Tibial nerve (tissue), 4 donors: ENCODE measurements at regions not wholly inside any gene's neighbourhood (a gene's known extent, or its start where the extent isn't known, plus 50 kb on each side); places are given as distances from the start of the nearest gene placed in this dataset.

ENCODE experiments used
- DNase-seq, 2 donors: peaks; one replicate each; pipeline ENCODE4 v3.0.0-alpha.2; 2019; ENCODE audit warnings: low spot score in 2 of 2
- H3K27ac ChIP-seq, 4 donors: fragments of 200-600 bp; sonication (generic) in 3 of 4; one replicate each; pipeline ENCODE4 v1.5.1; 2017 to 2019; ENCODE audit warnings: mild to moderate bottlenecking in 1 of 4
- H3K27me3 ChIP-seq, 2 donors: fragments of 200-600 bp; sonication (generic) in 1 of 2; one replicate each; pipeline versions ENCODE4 v1.5.1 to v1.6.0; 2017 to 2019
- H3K36me3 ChIP-seq, 3 donors: fragments of 200-600 bp; sonication (generic); one replicate each; pipeline ENCODE4 v1.5.1; 2018 to 2019
- H3K4me1 ChIP-seq, 4 donors: fragments of 200-600 bp; sonication (generic) in 3 of 4; one replicate each; pipeline ENCODE4 v1.5.1; 2017 to 2019
- H3K4me3 ChIP-seq, 4 donors: fragments of 200-600 bp; sonication (generic) in 3 of 4; one replicate each; pipeline ENCODE4 v1.5.1; 2017 to 2019; ENCODE audit warnings: mild to moderate bottlenecking in 1 of 4, moderate library complexity in 1 of 4
- H3K9me3 ChIP-seq, 4 donors: fragments of 200-600 bp; sonication (generic) in 3 of 4; one replicate each; pipeline ENCODE4 v1.5.1; 2017 to 2019
- CTCF ChIP-seq, 5 experiments: fragments of 200-600 bp in 3 of 5; fragments of 450-650 bp in 2 of 5; sonication (generic) in 3 of 5; IDR thresholded peaks; one replicate each; pipeline ENCODE4 v1.5.1; 2016 to 2019; ENCODE audit warnings: antibody characterized with exemption in 5 of 5, mild to moderate bottlenecking in 3 of 5, moderate library complexity in 2 of 5
- EP300 ChIP-seq, 2 donors: sonication (generic); formaldehyde crosslinking; IDR thresholded peaks; one replicate each; pipeline ENCODE4 v1.6.1; 2017; ENCODE audit warnings: antibody characterized with exemption in 2 of 2, mild to moderate bottlenecking in 1 of 2
- POLR2A ChIP-seq, 2 donors: fragments of 450-650 bp; IDR thresholded peaks; one replicate each; pipeline ENCODE4 v1.6.1; 2017; ENCODE audit warnings: antibody characterized with exemption in 2 of 2, mild to moderate bottlenecking in 2 of 2, moderate library complexity in 2 of 2
- WGBS, 2 donors: methylation state at CpG; one replicate each; pipeline ENCODE4 v1.1.5; 2018; 5-methylcytosine and 5-hydroxymethylcytosine counted together

GRCh38 chr6:4354181-4354580 is 218.8 kb upstream of the ECI2 start:
- H3K4me1 ChIP-seq, result peaks cover 0 to 42% (median 14%) of the 10 kb centered on the region in 4 donors
- 82 to 93% methylated on average over 7 of the region's 7 CpGs for WGBS, 2 donors
- H3K36me3 ChIP-seq, result no peaks in the 10 kb centered on the region
- no peak overlapping the region for H3K27ac ChIP-seq
- H3K9me3 ChIP-seq, result no peaks in the 10 kb centered on the region
- TF ChIP-seq EP300 (IDR thresholded peaks at IDR 0.05) (no peak), POLR2A (IDR thresholded peaks at IDR 0.05) (no peak), CTCF (IDR thresholded peaks at IDR 0.05) (no peak)
- no peak overlapping the region for H3K4me3 ChIP-seq
- no peak for DNase-seq
- no peaks in the 10 kb centered on the region for H3K27me3 ChIP-seq

DNA sequence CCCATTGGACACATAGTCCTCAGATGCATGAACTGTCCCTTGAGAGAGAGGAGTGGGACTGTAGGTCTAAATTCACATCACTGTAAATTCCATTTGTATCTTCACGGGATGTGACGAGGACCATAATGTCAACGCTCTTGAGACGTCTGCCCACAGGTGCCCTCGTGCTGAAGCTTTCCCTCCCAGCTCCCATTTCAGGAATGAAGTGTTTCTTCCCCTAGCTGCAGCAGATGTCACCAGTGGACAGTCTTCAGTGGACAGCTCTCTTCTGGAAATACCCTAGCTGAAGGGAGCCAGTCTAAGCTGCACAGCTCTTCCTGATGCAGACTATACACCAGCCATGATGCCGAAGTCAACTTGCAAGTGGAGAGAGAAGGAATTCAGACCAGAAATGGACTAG is 217.4 kb upstream of the ECI2 start:
- H3K36me3 ChIP-seq, result no peaks in the 10 kb centered on the region
- TF ChIP-seq EP300 (IDR thresholded peaks at IDR 0.05) (no peak), POLR2A (IDR thresholded peaks at IDR 0.05) (no peak), CTCF (IDR thresholded peaks at IDR 0.05) (no peak)
- peak overlapping the region in 2 of 4 donors; percentile 83 for H3K27ac ChIP-seq
- H3K4me1 ChIP-seq, result peaks cover 0 to 39% (median 9%) of the 10 kb centered on the region in 4 donors
- no peaks in the 10 kb centered on the region for H3K9me3 ChIP-seq
- H3K4me3 ChIP-seq, result no peak overlapping the region
- 92 to 96% methylated on average over 6 of the region's 6 CpGs for WGBS, 2 donors
- no peaks in the 10 kb centered on the region for H3K27me3 ChIP-seq
- no peak for DNase-seq

DNA sequence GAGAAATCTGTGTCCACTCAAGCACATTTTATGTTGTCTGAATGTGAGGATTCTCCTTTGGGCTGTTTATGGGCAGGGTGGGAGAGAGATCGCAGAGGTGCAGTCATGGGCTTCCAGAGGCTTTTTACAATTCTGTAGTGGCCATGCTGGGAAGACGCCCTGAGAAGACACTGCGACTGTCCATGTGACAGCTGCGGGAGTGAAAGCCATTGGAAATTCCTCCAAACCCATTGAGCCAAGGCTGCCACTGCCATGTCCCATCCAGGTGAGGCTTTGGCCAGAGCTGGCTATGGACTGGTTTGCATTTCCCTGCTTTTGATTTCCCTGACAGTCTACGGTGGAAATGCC is 216.9 kb upstream of the ECI2 start:
- H3K4me1 ChIP-seq, result peaks cover 0 to 38% (median 9%) of the 10 kb centered on the region in 4 donors
- H3K27me3 ChIP-seq, result no peaks in the 10 kb centered on the region
- no peaks in the 10 kb centered on the region for H3K9me3 ChIP-seq
- peak overlapping the region in 2 of 4 donors; percentile 9 to 33 for H3K4me3 ChIP-seq
- 72 to 79% methylated on average over 5 of the region's 5 CpGs for WGBS, 2 donors
- no peaks in the 10 kb centered on the region for H3K36me3 ChIP-seq
- no peak for DNase-seq
- H3K27ac ChIP-seq, result peak overlapping the region; percentile 33 to 83 (median 65)
- no peak for TF ChIP-seq POLR2A (IDR thresholded peaks at IDR 0.05)
- peak in 1 of 5 experiments; percentile 5 for TF ChIP-seq CTCF (IDR thresholded peaks at IDR 0.05)
- TF ChIP-seq EP300 (IDR thresholded peaks at IDR 0.05), result no peak

- Histone ChIP-seq H3K27me3 (no peaks in the 10 kb centered on the region), H3K9me3 (no peaks in the 10 kb centered on the region), H3K27ac (peak overlapping the region; percentile 33 to 83 (median 65)), H3K4me1 (peaks cover 0 to 32% (median 9%) of the 10 kb centered on the region in 4 donors), H3K4me3 (peak overlapping the region in 2 of 4 donors; percentile 9 to 33), H3K36me3 (no peaks in the 10 kb centered on the region)
- no peak for TF ChIP-seq POLR2A (IDR thresholded peaks at IDR 0.05)
- peak in 1 of 2 donors; percentile 88 for TF ChIP-seq EP300 (IDR thresholded peaks at IDR 0.05)
- TF ChIP-seq CTCF (IDR thresholded peaks at IDR 0.05), result peak in 2 of 5 experiments; percentile 7 to 16
- DNase-seq, result peak; percentile 38 to 41
- WGBS, 2 donors, result 24 to 27% methylated on average over 21 of the region's 21 CpGs
Measured at GRCh38 chr6:4351520-4352321, 216.3 kb upstream of the ECI2 start.
